SK-N-DZ (cell line): ENCODE measurements at regions not wholly inside any gene's neighbourhood (a gene's known extent, or its start where the extent isn't known, plus 50 kb on each side); places are given as distances from the start of the nearest gene placed in this dataset.
"Not testable (repeated sequence)": the region's sequence is repeated elsewhere in the genome, so short reads cannot be mapped to it uniquely, and the experiment has no call there.

Source experiments
- DNase-seq: peaks from one replicate; pipeline ENCODE4 v3.0.0-alpha.2; 2015; ENCODE audit warnings: low spot score

DNA sequence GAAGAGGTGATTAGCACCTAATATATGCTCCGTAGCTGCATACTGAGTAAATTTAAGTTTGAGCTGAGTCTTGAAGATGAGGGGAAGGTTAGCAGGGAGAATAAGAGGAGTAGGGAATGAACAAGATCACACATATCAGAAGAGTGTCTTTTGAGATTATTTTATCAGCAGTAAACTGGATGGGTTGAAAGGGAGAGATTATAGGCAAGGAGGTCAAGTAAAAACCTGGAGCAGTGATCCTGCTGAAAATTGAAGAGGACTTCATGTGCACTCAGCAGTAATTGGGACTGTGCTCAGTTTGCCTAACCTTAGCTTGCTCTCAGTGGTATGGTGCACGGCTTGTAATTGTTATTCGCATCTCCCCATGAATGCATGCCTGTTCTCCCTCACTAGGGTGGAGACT is 79.5 kb upstream of the PICALM start:
- DNase-seq = no peak

DNA sequence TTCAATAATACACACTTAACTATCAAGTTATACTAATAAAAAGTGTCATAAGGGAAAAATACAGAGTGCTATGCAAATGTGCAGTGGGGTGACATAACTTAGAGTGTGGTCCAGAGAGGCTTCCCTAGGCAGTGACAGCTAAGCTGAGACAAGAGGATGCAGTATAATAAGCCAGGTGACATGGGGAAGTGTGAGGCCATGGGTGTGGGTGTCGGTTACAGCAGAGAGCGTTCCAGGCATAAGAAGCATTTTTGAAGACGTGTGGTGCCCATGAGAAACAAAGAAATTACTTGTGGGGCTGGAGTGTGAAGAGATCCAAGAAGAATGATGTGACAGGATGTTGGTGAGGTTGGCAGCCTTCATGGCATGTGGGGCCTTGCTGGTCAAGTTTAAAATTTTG is 78.1 kb upstream of the PICALM start:
- no peak for DNase-seq

DNA sequence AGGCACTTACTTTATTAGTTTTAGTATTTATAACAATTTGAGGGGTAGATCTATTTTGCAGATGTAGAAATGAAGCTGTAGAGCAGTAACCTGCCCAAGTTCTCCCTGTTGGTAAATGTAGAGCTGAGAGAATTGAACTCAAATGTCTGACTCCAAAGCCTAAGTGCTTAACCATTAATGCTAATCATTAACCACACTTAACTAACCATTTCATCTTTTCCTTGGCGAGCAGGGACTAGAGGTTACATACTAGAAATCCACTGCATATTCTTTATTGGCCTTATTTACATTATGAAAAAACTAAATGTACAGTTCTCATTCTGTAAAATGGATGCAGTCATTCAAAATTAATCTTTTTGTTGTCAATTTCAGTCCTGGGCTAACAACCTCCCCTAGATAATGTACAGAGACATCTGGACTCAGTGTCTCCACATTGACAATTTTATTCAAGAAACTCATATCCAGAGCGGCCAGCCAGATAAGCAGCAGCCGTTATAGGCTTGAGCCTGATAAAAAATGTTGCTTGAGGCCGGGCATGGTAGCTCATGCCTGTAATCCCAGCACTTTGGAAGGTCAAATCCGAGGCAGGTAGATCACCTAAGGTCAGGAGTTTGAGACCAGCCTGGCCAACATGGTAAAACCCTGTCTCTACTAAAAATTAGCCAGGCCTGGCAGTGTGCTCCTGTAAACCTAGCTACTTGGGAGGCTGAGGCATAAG is 76.7 kb upstream of the PICALM start:
- DNase-seq = no peak

DNA sequence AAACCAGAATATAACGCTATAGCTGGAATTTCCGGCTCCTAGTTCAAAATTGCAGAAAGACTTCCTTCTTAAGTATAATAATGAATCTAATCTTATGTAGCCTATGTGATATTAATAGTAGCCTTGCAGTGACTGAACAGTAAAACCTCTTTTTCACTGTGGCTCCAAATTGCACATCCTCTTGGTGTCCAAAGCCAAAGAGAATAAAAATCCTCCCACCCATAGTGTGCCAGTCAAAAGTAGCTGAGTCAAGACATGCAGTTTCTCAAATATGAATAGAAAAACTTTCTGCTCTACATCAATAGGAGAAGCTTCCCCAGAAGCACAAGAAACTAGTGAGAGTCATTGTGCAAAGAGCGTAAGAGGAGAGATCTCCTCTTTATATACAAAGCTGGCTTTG is 76.0 kb upstream of the PICALM start:
- no peak for DNase-seq

DNA sequence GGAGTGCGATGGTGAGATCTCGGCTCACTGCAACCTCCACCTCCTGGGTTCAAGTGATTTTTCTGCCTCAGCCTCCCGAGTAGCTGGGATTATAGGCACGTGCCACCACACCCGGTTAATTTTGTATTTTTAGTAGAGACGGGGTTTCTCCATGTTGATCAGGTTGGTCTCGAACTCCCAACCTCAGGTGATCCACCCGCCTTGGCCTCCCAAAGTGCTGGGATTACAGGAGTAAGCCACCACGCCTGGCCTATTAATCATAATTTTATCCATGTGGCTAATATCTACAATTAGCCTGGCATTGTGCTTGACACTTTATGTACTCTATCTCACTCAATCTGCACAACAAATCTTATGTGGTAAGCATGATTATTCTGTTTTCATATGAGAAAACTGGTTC is 75.2 kb upstream of the PICALM start:
- DNase-seq = not testable (repeated sequence)

DNA sequence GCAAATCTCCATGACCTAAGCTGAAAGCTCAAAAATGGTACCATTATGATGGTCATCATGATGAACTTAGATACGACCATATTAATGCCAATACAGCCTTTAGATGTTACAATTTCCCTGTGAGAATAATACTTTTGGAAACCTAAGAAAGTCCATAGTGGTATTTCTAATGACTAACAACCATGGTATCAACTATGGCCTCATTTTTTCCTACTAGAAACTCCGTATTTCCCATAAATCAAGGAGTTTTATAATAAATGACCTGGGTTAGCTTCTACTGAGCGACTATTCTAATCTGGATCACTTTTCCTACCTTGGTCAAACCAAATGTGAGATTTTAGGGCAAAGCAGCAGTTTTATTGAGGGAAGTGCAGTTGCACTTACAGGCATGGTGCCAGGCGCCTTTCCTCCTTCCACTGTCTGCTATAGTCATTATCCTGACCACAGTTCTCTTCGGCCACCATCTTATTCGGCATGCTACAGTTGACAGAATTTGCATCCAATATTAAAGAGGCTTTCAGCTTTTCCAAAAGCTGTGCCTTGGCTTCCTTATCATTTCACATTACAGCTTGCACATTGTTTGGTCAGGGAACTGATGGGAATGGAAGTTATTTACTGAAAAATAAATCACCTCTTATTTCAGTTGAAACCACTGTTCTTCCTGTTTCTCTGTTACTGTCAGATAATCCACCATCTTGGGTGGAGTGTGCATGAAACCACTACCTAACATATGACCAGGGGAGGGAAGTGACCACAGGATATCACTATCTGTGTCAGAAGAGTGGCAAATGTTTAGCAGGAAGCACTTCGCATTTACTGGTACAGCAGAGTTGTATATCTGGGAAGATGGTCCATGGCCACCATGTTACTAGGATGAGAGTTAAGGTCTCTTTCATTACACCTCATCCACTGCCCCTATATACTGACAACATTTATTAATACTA is 74.5 kb upstream of the PICALM start:
- DNase-seq = no peak

DNA sequence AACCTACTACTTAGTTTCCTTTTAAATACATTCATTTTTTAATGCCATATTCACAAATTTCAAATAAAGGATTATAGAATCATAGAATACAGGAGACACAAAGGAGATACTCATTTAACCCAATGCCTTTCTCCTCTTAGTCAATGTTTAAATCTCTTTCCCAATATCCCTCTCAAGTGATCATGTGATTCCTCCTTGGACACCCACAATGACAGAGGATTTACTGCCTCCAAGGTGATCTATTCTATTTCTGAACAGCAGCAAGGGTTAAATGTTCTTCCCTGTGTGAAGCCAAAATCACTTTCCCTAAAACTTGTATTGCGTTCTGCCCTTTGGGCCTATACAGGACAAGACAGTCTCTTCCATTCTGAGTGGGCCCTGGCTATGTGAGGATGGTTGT is 73.3 kb upstream of the PICALM start:
- DNase-seq = no peak

DNA sequence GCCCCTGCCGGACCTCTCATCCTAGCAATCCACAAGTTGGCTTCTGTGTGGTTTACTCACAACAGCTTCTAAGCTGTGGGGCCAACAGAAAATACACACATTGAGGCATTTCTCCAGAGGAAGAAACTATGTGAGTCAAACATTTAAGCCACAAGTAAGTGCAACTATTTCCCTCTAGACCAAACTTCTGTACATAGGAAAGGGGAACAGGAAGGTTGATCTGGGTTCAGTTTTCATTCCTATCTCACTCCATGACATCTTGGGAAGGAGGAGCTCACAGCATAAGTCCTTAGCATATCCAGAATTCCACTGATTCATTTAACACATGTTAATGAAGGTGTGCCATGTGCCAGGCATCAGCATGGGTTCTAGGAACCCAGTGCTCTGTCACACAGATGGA is 72.8 kb upstream of the PICALM start:
- no peak for DNase-seq

DNA sequence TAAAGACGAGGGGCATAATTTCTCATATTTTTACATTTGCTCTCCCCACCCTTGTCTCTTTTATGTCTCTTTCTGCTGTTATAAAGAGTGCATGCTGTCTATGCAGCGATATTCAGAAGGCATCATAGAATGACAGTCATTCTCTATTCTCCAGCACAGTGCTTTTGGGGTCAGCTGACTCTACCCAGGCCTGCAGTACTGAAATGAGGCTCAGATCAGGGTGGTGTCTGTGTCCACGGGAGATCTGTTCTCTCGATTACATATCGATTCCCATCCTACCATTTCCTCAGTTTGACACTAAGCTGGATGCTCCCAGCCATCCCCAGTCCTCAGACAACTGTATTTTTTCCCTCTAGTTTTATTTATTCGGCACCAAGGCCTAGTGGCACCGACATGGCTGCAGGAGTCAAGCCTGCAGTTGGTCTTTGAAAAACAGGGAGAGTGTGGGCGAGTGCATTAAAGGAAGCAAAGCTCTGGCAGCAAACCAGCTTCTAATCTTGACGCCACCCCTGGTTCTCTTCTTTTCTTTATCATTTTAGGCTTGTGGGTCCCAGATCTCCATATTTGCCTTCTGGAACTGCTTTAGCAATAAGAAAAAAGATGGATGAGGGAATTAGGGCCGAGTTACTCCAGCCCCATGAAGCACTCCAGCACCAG is 71.6 kb upstream of the PICALM start:
- DNase-seq = no peak

DNA sequence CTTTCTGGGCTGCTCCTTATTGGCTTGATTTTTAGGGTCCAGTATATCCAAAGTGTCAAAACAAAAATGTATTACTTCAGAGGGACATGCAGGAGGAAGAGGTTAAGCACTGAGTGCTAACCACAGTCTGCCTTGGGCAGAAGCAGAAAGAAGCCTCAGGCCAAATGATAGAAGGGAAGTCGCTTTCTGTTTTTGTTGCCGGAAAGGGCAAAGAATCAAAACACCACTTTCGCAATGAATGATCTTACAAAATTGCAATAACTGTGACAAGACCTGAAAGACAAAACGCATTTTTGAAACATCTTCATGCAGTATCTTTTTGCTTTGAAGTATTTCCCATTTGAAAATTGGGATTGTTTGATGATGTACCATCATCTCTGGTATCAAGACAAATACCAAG is 70.1 kb upstream of the PICALM start:
- DNase-seq = no peak

DNA sequence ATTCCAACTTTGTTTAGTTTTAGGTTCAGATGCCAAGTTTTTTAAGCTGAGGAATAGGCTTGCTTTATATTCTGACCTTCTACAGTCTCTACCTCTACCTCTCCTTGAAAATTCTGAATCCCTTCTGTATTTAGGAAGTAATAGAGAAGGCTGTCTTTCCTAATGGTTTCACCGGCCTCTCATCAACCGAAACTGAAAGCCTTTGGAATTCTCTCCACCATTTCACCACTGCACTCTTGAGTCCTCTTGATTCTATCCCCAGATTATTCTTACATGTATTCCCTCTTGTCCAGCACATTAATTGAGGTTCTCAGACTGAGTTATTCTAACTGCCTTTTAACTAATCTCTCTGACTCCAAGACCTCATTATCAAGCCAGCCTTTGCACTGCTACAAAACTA is 67.7 kb upstream of the PICALM start:
- no peak for DNase-seq

DNA sequence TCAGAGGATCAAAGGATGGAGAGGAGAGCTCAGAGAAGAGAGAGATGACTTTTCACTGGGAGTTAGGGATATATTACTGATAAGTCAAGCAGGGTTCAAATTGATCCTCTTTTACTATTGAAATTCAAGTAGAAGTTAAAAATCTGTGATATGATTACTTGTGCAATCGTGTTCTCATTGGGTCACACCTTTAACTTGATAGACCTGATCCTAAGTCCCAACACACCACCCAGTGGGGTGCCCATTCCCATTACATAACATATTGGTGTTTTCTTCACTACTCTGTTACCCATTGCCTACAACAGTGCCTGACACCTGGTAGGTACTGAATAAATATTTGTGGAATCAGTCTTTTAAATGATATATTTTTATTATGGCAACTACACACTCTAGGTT is 66.4 kb upstream of the PICALM start:
- no peak for DNase-seq

DNA sequence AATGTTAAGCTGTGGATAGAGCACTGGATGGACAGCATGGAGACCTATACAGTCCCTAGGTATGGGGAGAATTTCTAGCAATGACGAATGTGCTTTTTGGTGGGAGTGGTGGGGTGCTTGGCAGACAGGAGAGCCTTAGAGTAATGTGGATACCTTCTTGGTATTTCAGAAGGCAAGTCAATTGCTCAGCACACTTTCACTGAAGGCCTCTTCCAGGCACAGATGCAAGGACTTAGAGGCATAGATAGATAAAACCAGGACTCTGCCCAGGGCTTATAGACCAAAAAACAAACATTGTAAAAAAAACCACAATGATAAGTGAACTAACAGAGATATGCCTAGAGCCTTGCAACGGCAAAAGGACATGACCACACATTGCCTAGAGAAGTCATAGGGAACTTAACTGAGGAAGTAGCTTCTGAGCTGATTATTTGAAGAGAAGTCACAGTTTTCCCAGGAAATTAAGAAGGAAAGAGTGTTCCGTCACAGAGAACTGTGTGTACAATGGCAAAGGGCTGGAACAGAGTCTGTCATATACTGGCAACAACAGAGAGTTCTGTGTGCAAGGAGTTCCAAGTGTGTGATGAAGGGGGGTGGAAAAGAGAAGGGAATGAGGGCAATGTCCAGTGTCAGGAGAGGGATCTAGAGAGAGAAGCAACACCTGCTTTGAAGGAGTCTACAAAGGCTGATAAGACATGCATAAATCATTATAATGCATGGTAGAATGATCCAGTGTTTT is 65.9 kb upstream of the PICALM start:
- no peak for DNase-seq

DNA sequence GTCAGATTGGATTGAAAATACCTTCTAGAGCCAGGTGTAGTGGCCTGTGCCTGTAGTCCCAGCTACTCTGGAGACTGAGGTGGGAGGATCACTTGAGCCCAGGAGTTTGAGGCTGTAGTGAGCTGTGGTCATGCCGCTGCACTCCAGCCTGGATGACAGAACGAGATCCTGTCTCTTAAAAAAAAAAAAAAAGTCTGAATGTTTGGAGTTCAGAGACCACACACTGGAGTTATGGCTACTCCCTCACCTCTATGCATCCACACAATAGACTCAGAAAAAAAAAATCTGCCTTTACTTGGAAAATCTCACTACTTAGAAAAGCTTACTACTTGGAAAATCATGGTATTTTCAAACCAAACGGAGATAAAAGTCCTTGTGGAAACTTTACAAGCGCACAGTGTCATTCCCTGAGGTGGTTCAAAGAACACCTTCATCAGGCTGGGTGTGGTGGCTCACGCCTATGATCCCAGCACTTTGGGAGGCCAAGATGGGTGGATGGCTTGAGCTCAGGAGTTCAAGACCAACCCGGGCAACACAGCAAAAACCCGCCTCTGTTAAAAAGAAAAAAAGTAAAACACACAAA is 63.9 kb upstream of the PICALM start:
- no peak for DNase-seq

DNA sequence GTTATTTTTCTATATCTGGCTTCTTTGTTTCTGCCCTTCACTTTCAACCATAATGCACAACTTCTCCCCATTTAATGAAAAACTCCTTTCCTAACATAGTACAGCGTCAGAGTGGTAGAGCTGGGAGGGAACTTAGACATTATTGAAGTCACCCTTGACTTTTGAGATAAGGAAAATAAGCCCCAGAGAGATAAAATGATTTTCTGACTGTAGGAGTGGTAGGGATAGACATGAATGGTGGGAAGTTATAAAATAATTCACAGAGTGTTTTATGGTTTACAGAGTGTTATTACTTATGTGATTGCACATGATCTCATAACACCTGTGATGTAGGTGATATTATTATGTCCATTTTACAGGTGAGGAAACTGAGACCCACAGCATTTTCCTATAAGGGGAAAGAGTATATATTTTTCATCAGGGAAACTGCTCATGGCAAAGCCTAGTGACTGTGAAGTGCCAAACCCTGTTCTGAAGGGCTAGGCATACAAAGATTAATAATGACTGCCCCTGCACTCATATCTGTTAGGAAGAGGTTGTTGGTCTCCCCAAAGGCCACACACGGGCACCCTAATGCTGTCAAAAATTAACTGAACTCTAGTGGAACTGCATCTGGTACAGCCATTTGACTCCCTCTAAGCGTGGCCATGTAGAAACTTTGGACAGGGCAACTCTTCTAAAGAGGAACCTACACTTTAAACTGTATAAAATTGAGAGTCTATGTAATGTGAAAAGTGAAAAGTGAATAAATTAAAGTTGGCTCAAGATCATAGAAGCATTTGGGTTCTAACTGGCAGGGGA is 61.1 kb upstream of the PICALM start:
- DNase-seq = no peak

DNA sequence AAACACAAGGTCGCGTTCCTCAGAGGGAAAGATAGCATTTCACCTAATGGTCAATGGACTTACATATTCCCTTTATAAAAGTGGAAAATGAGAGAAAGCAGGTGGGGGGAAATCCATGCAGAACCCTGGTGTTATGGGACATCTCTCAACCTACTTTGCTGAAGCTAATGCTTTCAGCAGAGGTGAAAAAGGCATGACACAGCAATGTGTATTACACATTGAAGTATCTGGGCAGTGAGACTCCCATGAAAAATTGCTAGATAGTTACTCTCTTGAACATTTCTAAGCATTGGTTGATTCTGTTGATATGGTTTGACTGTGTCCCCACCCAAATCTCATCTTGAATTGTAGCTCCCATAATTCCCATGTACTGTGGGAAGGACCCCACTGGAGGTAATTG is 60.0 kb upstream of the PICALM start:
- no peak for DNase-seq

DNA sequence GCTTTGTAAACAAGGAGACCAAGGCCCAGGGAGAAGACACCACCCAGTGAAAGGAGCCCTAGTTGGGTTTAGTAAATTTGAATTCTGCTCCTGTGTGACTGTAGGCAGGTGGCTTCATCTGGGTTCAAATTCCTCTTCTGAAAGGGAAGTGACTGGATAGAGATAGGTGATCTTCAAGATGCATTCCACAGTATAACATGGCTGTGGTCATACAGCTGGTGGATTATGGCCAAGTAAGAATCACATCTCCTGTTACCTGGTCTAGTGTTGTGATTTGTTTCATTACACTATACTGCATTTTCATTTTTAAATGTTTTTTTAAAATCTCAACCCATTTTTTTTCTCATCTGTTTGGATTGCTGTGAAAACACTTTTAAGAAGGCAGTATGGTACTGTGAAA is 58.0 kb upstream of the PICALM start:
- DNase-seq = no peak

DNA sequence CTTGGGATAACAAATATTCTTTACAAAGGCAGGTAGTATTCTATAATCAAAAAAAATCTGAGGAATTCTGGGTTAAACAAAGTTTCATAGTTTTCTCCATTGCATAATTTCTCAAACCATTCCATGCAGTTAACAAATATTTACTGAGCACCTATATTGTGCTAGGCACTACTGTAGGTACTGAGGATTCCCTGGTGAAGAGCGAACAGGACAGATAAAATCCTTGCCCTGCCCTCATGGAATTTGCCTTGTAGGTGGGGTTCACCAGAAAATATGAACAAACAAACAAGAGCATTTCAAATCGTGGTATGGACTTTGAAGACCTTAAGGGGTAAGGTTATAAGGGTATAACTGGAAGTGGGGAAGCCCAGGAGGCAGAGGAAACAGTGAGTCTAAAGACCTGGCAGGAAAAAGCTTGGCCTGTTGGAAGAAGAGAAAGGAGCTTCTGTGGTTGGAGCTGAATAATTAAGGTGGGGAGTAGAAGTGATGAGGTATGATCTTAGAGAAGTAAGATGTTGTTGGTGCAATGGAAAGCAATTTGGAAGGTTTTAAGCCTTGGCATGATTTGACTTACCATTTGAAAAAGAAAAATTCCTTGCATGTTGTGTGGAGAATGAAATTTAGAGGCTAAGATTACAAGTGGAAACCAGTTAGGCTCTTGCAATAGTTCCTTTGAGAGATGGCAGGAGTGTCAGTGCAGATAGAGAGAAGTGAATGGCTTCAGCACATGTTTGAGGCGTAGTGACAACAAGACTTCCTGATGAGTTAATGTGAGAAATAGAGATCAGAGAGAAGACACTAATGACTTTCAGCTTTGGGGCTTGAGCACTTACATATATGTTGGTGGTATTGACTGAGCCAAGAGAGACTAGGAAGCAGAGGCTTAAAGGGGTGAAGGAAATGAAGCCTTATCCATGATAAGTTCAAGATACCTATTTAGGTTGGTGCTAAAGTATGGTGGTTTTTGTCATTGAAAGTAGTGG is 55.7 kb upstream of the PICALM start:
- DNase-seq = no peak

DNA sequence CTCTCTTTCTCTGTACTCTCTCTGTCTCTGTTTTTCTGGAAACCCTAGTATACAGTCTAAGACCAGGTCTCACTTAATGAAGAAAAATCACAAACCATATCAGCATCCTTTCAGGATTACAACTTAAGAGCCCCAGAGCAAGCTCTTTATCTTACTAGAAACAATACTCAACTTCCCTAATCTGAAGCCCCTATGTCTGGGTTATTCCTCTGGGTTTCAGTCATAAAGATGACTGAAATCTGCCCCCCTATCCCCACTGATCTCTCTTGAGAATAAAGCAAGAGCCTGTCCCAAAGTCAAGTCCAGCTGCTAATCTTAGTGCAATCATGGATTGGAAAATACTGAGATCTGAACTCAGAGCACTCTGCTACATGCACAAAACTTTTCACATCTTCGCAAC is 53.9 kb upstream of the PICALM start:
- no peak for DNase-seq
